Parathyroid adenoma (tissue), 2 donors: ENCODE measurements at regions not wholly inside any gene's neighbourhood (a gene's known extent, or its start where the extent isn't known, plus 50 kb on each side); places are given as distances from the start of the nearest gene placed in this dataset.

Experiments used
- H2AFZ ChIP-seq: fragments of 300-600 bp; sonication (generic); one replicate; pipeline ENCODE4 v1.7.0; 2017; ENCODE audit warnings: antibody characterized with exemption, mild to moderate bottlenecking
- H3K27ac ChIP-seq: fragments of 300-600 bp; sonication (generic); one replicate; pipeline ENCODE4 v1.7.0; 2017
- H3K27me3 ChIP-seq: fragments of 300-600 bp; sonication (generic); one replicate; pipeline ENCODE4 v1.7.0; 2017; ENCODE audit warnings: low read length; ENCODE audit not compliant: control insufficient read depth, insufficient read depth
- H3K36me3 ChIP-seq: fragments of 300-600 bp; sonication (generic); one replicate; pipeline ENCODE4 v1.7.0; 2017; ENCODE audit warnings: low read length; ENCODE audit not compliant: control insufficient read depth, insufficient read depth
- H3K4me1 ChIP-seq: fragments of 300-600 bp; sonication (generic); one replicate; pipeline ENCODE4 v1.7.0; 2017; ENCODE audit warnings: control low read depth
- H3K4me2 ChIP-seq: fragments of 300-600 bp; sonication (generic); one replicate; pipeline ENCODE4 v1.7.0; 2017; ENCODE audit warnings: low read length
- H3K4me3 ChIP-seq: fragments of 300-600 bp; sonication (generic); one replicate; pipeline ENCODE4 v1.7.0; 2017; ENCODE audit warnings: low read depth, low read length
- H3K79me2 ChIP-seq: fragments of 300-600 bp; sonication (generic); one replicate; pipeline ENCODE4 v1.7.0; 2017; ENCODE audit warnings: control low read depth
- H3K9ac ChIP-seq: fragments of 300-600 bp; sonication (generic); one replicate; pipeline ENCODE4 v1.7.0; 2017; ENCODE audit warnings: mild to moderate bottlenecking
- H3K9me3 ChIP-seq: fragments of 300-600 bp; sonication (generic); one replicate; pipeline ENCODE4 v1.7.0; 2017; ENCODE audit warnings: low read length; ENCODE audit not compliant: control insufficient read depth
- CTCF ChIP-seq: fragments of 300-600 bp; sonication (generic); IDR thresholded peaks from one replicate; pipeline ENCODE4 v1.7.0; 2017; ENCODE audit warnings: antibody characterized with exemption, mild to moderate bottlenecking
- donor health status: primary hyperparathyroidism.

DNA sequence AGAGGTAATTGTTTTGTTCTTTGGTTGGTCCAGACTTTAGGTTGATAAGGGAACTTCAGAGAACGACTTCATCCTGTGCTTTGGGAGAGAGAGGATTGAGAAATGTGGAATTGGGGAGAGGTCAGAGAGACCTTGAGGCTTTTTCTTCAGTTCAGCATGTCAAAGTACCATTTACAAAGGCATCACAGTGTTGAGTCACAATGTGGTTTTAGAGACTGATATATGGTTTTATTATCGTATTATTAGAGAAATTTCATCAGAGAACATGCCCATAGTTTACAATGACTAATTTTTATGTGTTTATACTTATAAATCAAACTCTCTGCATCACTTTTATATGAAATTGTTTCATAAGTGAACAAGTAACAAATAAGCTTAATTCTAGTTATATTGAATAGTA, 626.6 kb downstream of the DSC3 start:
- Histone ChIP-seq H3K79me2 (no peaks in the 10 kb centered on the region), H3K27ac (no peak overlapping the region), H3K9me3 (no peaks in the 10 kb centered on the region), H3K4me1 (no peaks in the 10 kb centered on the region), H3K9ac (no peak overlapping the region), H2AFZ (no peak overlapping the region), H3K36me3 (no peaks in the 10 kb centered on the region), H3K4me3 (no peak overlapping the region), H3K4me2 (no peak overlapping the region), H3K27me3 (no peaks in the 10 kb centered on the region)
- no peak for TF ChIP-seq CTCF

DNA sequence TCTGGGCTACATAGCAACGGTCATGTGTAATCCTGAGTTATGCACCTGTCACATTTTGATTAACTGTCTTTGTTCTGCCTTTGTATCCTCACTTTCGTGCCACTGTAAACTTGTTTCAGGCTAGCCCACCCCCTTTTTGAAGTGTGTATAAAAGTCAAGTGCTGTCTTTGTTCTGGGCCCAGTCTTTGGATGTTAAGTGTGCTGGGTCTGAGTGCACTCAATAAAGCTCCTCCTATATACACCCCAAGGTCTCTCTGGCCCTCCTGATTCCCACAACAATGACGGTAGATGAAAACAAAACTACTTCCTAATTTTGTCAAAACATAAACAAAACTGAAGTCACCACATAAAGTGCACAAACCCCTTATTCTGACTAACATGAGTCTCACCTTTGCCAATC, 633.4 kb downstream of the DSC3 start:
- no peak overlapping the region for H2AFZ ChIP-seq
- H3K9ac ChIP-seq: no peak overlapping the region
- no peaks in the 10 kb centered on the region for H3K27me3 ChIP-seq

GRCh38 chr18:30406728-30407127, 635.8 kb downstream of the DSC3 start:
- no peak overlapping the region for H3K4me3 ChIP-seq
- no peak overlapping the region for H3K27ac ChIP-seq
- no peak overlapping the region for H3K4me2 ChIP-seq

More for the DNA sequence above, 633.4 kb downstream of the DSC3 start:
- no peaks in the 10 kb centered on the region for H3K9me3 ChIP-seq
- H3K4me1 ChIP-seq: no peaks in the 10 kb centered on the region
- no peaks in the 10 kb centered on the region for H3K79me2 ChIP-seq
- H3K4me3 ChIP-seq: no peak overlapping the region
- no peak overlapping the region for H3K4me2 ChIP-seq
- TF ChIP-seq CTCF: no peak
- no peaks in the 10 kb centered on the region for H3K36me3 ChIP-seq
- H3K27ac ChIP-seq: no peak overlapping the region

GRCh38 chr18:30405038-30405437, 637.5 kb downstream of the DSC3 start:
- H3K4me2 ChIP-seq: no peak overlapping the region
- no peaks in the 10 kb centered on the region for H3K36me3 ChIP-seq
- H3K27ac ChIP-seq: no peak overlapping the region
- H3K4me3 ChIP-seq: no peak overlapping the region
- no peak for TF ChIP-seq CTCF
- no peaks in the 10 kb centered on the region for H3K4me1 ChIP-seq
- no peaks in the 10 kb centered on the region for H3K9me3 ChIP-seq
- no peaks in the 10 kb centered on the region for H3K79me2 ChIP-seq
- no peaks in the 10 kb centered on the region for H3K27me3 ChIP-seq
- H3K9ac ChIP-seq: no peak overlapping the region
- H2AFZ ChIP-seq: no peak overlapping the region

More at GRCh38 chr18:30406728-30407127, 635.8 kb downstream of the DSC3 start:
- H2AFZ ChIP-seq: no peak overlapping the region
- no peak for TF ChIP-seq CTCF
- no peaks in the 10 kb centered on the region for H3K36me3 ChIP-seq
- H3K9ac ChIP-seq: no peak overlapping the region
- no peaks in the 10 kb centered on the region for H3K4me1 ChIP-seq
- no peaks in the 10 kb centered on the region for H3K27me3 ChIP-seq
- no peaks in the 10 kb centered on the region for H3K79me2 ChIP-seq
- H3K9me3 ChIP-seq: no peaks in the 10 kb centered on the region

DNA sequence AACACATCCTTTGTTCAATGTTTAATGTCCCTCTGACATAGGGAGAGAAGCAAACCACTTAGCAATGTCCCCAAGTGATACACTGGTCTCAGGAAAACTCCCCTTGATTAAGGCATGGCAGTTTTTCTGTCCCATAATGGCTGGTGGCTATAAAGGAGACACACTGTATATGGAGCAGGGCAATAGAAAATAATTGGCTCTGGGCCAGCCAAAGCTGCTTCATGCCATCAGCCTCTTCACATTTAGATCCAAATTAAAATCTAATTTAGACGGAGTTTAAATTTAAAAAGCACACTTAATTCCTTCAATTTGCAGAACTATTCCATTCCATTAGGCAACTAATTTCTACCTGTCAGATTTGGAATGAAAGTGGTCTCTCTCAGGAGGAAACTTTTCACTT, 638.1 kb downstream of the DSC3 start:
- Histone ChIP-seq H3K27me3 (no peaks in the 10 kb centered on the region), H3K4me1 (no peaks in the 10 kb centered on the region), H3K36me3 (no peaks in the 10 kb centered on the region), H3K79me2 (no peaks in the 10 kb centered on the region), H3K9ac (no peak overlapping the region), H2AFZ (no peak overlapping the region), H3K4me2 (no peak overlapping the region), H3K9me3 (no peaks in the 10 kb centered on the region), H3K4me3 (no peak overlapping the region), H3K27ac (no peak overlapping the region)
- no peak for TF ChIP-seq CTCF
